ENCODE measurements at regions not wholly inside any gene's neighbourhood (a gene's known extent, or its start where the extent isn't known, plus 50 kb on each side); places are given as distances from the start of the nearest gene placed in this dataset.

DNA sequence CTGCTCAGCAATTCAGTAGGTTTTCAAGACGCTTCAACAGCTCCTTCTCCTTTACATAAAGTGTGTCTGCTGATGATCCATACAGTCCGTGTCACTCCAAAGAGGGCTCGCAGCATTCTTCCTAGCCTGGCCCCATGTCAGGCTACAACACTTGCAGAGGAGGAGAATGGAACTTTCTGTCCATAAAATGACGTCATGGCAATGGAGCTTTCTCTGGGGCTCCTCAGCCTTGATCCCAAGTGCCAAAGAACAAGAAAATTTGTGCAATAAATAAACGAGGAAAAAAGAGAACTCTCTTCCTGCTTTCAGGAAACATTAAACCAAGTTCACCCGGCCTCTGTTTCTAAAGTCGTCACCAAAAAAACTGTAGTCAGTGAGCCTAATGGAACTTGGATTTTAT lies 199.5 kb upstream of the MEIS1 start:
- Histone ChIP-seq H3K79me2 (ENCODE audit: insufficient read depth) (no peaks in the 10 kb centered on the region), H3K27me3 (ENCODE audit: insufficient read depth) (no peaks in the 10 kb centered on the region), H3K9me2 (no peaks in the 10 kb centered on the region), H3K4me2 (no peak overlapping the region), H3K9ac (no peak overlapping the region), H3K9me3 (no peaks in the 10 kb centered on the region), H3F3A (replicated peaks; ENCODE audit: insufficient read depth) (no peaks in the 10 kb centered on the region), H3K4me3 (ENCODE audit: low read depth in 2 of 2, low read length in 1 of 2) (no peak overlapping the region), H4K20me1 (ENCODE audit: insufficient read depth) (no peaks in the 10 kb centered on the region), H3K36me3 (replicated peaks in 1 of 2; ENCODE audit: control insufficient read depth in 1 of 2, insufficient read depth in 2 of 2, low read length in 1 of 2) (no peaks in the 10 kb centered on the region), H2AFZ (ENCODE audit: low read depth) (no peak overlapping the region), H3K27ac (ENCODE audit: low read depth in 2 of 2, low read length in 1 of 2) (no peak overlapping the region), H3K4me1 (ENCODE audit: control insufficient read depth in 1 of 2, insufficient read depth in 2 of 2, low read depth in 1 of 2, low read length in 1 of 2) (no peaks in the 10 kb centered on the region; a peak in 1 of 4 replicates)
- POLR2A ChIA-PET: no interaction called here
- 38% methylated on average over 7 of the region's 7 CpGs for WGBS (ENCODE audit: low lambda C conversion rate)
- no peak for DNase-seq
- CTCF ChIA-PET: no interaction called here
- TF ChIP-seq NFIC (IDR thresholded peaks at IDR 0.05; ENCODE audit: borderline replicate concordance) (no peak), MXI1 (IDR thresholded peaks at IDR 0.05; ENCODE audit: low read depth, low read length) (no peak), NRF1 (IDR thresholded peaks at IDR 0.05; ENCODE audit: low read depth, low read length) (no peak), MEF2A (IDR thresholded peaks at IDR 0.05; ENCODE audit: borderline replicate concordance, low read depth) (no peak), JUND (IDR thresholded peaks at IDR 0.05) (no peak), TAF1 (IDR thresholded peaks at IDR 0.05; ENCODE audit: borderline replicate concordance, low read depth, low read length) (no peak), TCF12 (IDR thresholded peaks at IDR 0.05) (no peak), GABPA (IDR thresholded peaks at IDR 0.05; ENCODE audit: low read depth) (no peak), YY1 (IDR thresholded peaks at IDR 0.05; ENCODE audit: low read depth) (no peak), SMC3 (IDR thresholded peaks at IDR 0.05; ENCODE audit: low read depth, low read length) (no peak), RAD21 (IDR thresholded peaks at IDR 0.05; ENCODE audit: low read length) (no peak)
- TF ChIP-seq, protein P1, sequence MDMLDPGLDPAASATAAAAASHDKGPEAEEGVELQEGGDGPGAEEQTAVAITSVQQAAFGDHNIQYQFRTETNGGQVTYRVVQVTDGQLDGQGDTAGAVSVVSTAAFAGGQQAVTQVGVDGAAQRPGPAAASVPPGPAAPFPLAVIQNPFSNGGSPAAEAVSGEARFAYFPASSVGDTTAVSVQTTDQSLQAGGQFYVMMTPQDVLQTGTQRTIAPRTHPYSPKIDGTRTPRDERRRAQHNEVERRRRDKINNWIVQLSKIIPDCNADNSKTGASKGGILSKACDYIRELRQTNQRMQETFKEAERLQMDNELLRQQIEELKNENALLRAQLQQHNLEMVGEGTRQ (IDR thresholded peaks at IDR 0.05; ENCODE audit: borderline replicate concordance, low read depth, low read length): no peak
- TF ChIP-seq, protein P2, sequence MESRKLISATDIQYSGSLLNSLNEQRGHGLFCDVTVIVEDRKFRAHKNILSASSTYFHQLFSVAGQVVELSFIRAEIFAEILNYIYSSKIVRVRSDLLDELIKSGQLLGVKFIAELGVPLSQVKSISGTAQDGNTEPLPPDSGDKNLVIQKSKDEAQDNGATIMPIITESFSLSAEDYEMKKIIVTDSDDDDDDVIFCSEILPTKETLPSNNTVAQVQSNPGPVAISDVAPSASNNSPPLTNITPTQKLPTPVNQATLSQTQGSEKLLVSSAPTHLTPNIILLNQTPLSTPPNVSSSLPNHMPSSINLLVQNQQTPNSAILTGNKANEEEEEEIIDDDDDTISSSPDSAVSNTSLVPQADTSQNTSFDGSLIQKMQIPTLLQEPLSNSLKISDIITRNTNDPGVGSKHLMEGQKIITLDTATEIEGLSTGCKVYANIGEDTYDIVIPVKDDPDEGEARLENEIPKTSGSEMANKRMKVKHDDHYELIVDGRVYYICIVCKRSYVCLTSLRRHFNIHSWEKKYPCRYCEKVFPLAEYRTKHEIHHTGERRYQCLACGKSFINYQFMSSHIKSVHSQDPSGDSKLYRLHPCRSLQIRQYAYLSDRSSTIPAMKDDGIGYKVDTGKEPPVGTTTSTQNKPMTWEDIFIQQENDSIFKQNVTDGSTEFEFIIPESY (IDR thresholded peaks at IDR 0.05; ENCODE audit: borderline replicate concordance, low read depth): no peak

DNA sequence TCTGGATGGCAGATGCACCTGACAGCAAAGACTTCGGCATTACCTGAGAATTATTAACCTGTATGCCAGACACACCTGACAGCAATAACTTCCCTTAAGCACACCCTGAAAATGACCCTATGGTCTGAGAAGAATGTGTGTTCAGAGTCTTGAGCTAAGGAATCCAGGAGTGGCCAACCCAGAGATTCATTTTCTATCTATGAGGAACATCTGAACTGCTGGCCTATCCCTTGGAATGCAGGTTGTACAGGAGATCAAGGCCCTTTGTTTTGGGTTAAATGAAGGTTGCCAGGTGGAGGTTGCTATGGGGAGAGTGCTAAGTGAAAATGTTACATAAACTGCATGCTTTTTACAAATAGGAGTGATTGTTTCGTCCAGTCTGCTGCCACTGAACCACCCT lies 200.9 kb upstream of the MEIS1 start:
- H3K4me1 ChIP-seq (ENCODE audit: control insufficient read depth in 1 of 2, insufficient read depth in 2 of 2, low read depth in 1 of 2, low read length in 1 of 2): no peaks in the 10 kb centered on the region; a peak in 1 of 4 replicates
- no peaks in the 10 kb centered on the region for H3K9me3 ChIP-seq
- TF ChIP-seq FOXM1 (IDR thresholded peaks at IDR 0.05; ENCODE audit: low read depth) (no peak), RAD21 (IDR thresholded peaks at IDR 0.05; ENCODE audit: low read length) (no peak), ELF1 (IDR thresholded peaks at IDR 0.05) (no peak), SIN3A (IDR thresholded peaks at IDR 0.05; ENCODE audit: borderline replicate concordance, low read depth, low read length) (no peak), FOXJ3 (CRISPR knock-in tag; IDR thresholded peaks at IDR 0.05) (no peak), CHD2 (IDR thresholded peaks at IDR 0.05; ENCODE audit: low read length, partially characterized antibody) (no peak), SMC3 (IDR thresholded peaks at IDR 0.05; ENCODE audit: low read depth, low read length) (no peak), RFX5 (IDR thresholded peaks at IDR 0.05; ENCODE audit: low read length) (no peak), MEF2A (IDR thresholded peaks at IDR 0.05; ENCODE audit: borderline replicate concordance, low read depth) (no peak), EZH2phosphoT487 (IDR thresholded peaks at IDR 0.05; ENCODE audit: borderline replicate concordance, low read depth) (no peak)
- TF ChIP-seq, protein P3, sequence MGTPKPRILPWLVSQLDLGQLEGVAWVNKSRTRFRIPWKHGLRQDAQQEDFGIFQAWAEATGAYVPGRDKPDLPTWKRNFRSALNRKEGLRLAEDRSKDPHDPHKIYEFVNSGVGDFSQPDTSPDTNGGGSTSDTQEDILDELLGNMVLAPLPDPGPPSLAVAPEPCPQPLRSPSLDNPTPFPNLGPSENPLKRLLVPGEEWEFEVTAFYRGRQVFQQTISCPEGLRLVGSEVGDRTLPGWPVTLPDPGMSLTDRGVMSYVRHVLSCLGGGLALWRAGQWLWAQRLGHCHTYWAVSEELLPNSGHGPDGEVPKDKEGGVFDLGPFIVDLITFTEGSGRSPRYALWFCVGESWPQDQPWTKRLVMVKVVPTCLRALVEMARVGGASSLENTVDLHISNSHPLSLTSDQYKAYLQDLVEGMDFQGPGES (IDR thresholded peaks at IDR 0.05; ENCODE audit: low read depth, low read length): no peak
- ChIA-PET CTCF (no interaction called here), POLR2A (no interaction called here)
- no peaks in the 10 kb centered on the region for H3F3A ChIP-seq (replicated peaks; ENCODE audit: insufficient read depth)
- H4K20me1 ChIP-seq (ENCODE audit: insufficient read depth): no peaks in the 10 kb centered on the region
- 31% methylated on average over 2 of the region's 2 CpGs for WGBS (ENCODE audit: low lambda C conversion rate)
- no peak for DNase-seq
- H3K79me2 ChIP-seq (ENCODE audit: insufficient read depth): no peaks in the 10 kb centered on the region
- H3K27me3 ChIP-seq (ENCODE audit: insufficient read depth): no peaks in the 10 kb centered on the region
- no peak overlapping the region for H2AFZ ChIP-seq (ENCODE audit: low read depth)
- H3K9me2 ChIP-seq: no peaks in the 10 kb centered on the region
- H3K4me2 ChIP-seq: no peak overlapping the region
- H3K27ac ChIP-seq (ENCODE audit: low read depth in 2 of 2, low read length in 1 of 2): no peak overlapping the region
- no peak overlapping the region for H3K4me3 ChIP-seq (ENCODE audit: low read depth in 2 of 2, low read length in 1 of 2)
- H3K36me3 ChIP-seq (replicated peaks in 1 of 2; ENCODE audit: control insufficient read depth in 1 of 2, insufficient read depth in 2 of 2, low read length in 1 of 2): no peaks in the 10 kb centered on the region
- no peak overlapping the region for H3K9ac ChIP-seq
